ENCODE measurements at regions not wholly inside any gene's neighbourhood (a gene's known extent, or its start where the extent isn't known, plus 50 kb on each side); places are given as distances from the start of the nearest gene placed in this dataset.

GRCh38 chr3:27978440-27978839, 256.3 kb upstream of the EOMES start:
- intact Hi-C loops (cut with DNase I), result no loop called here
- no peak for TF ChIP-seq POLR2A (IDR thresholded peaks at IDR 0.05)
- TF ChIP-seq CTCF (IDR thresholded peaks at IDR 0.05), result no peak
- no peaks in the 10 kb centered on the region for H3K36me3 ChIP-seq
- ATAC-seq (no peak), DNase-seq (no peak)
- no peaks in the 10 kb centered on the region for H3K4me1 ChIP-seq
- 75 to 83% (median 76%) methylated on average over 3 of the region's 3 CpGs for WGBS, 4 donors
- H3K27me3 ChIP-seq, result no peaks in the 10 kb centered on the region
- H3K4me3 ChIP-seq, result no peak overlapping the region
- no peaks in the 10 kb centered on the region for H3K9me3 ChIP-seq
- no peak overlapping the region for H3K27ac ChIP-seq

GRCh38 chr3:27985369-27986035, 255.9 kb upstream of the CMC1 start:
- H3K9me3 ChIP-seq, result no peaks in the 10 kb centered on the region
- H3K4me1 ChIP-seq, result no peaks in the 10 kb centered on the region
- 69 to 78% (median 72%) methylated on average over 4 of the region's 4 CpGs for WGBS, 4 donors
- no peaks in the 10 kb centered on the region for H3K36me3 ChIP-seq
- ATAC-seq (peak in 1 of 4 donors; percentile 62), DNase-seq (no peak)
- TF ChIP-seq CTCF (IDR thresholded peaks at IDR 0.05) (no peak), POLR2A (IDR thresholded peaks at IDR 0.05) (no peak)
- no peak overlapping the region for H3K27ac ChIP-seq
- intact Hi-C loops (cut with DNase I), result no loop called here
- H3K27me3 ChIP-seq, result no peaks in the 10 kb centered on the region
- H3K4me3 ChIP-seq, result no peak overlapping the region

GRCh38 chr3:27986234-27986879, 255.1 kb upstream of the CMC1 start:
- H3K4me3 ChIP-seq, result no peak overlapping the region
- 65 to 71% (median 68%) methylated on average over 6 of the region's 6 CpGs for WGBS, 4 donors
- intact Hi-C loops (cut with DNase I), result no loop called here

GRCh38 chr3:27990324-27990723, 251.1 kb upstream of the CMC1 start:
- no peaks in the 10 kb centered on the region for H3K4me1 ChIP-seq
- no peaks in the 10 kb centered on the region for H3K9me3 ChIP-seq
- DNase-seq, result no peak
- H3K27ac ChIP-seq, result no peak overlapping the region
- H3K27me3 ChIP-seq, result no peaks in the 10 kb centered on the region
- H3K36me3 ChIP-seq, result no peaks in the 10 kb centered on the region
- intact Hi-C loops (cut with DNase I), result no loop called here
- ATAC-seq, result no peak
- H3K4me3 ChIP-seq, result no peak overlapping the region
- TF ChIP-seq POLR2A (IDR thresholded peaks at IDR 0.05) (no peak), CTCF (IDR thresholded peaks at IDR 0.05) (no peak)

More at GRCh38 chr3:27986234-27986879, 255.1 kb upstream of the CMC1 start:
- H3K27me3 ChIP-seq, result no peaks in the 10 kb centered on the region
- ATAC-seq (no peak), DNase-seq (no peak)
- H3K36me3 ChIP-seq, result no peaks in the 10 kb centered on the region
- H3K27ac ChIP-seq, result no peak overlapping the region
- no peak for TF ChIP-seq POLR2A (IDR thresholded peaks at IDR 0.05)
- no peak for TF ChIP-seq CTCF (IDR thresholded peaks at IDR 0.05)
- no peaks in the 10 kb centered on the region for H3K9me3 ChIP-seq
- no peaks in the 10 kb centered on the region for H3K4me1 ChIP-seq

Data from heart left ventricle (tissue), 16 donors.